NCI-H2107 treated with DMSO at 0.1 percent for 48 hours (cell line): ENCODE measurements at regions not wholly inside any gene's neighbourhood (a gene's known extent, or its start where the extent isn't known, plus 50 kb on each side); places are given as distances from the start of the nearest gene placed in this dataset.
"Not testable (repeated sequence)": the region's sequence is repeated elsewhere in the genome, so short reads cannot be mapped to it uniquely, and the experiment has no call there.

Experiments
- DNase-seq: peaks from one replicate; lab custom pipeline; 2025; ENCODE audit not compliant: unreplicated experiment; lab: John Stamatoyannopoulos, UW

DNA sequence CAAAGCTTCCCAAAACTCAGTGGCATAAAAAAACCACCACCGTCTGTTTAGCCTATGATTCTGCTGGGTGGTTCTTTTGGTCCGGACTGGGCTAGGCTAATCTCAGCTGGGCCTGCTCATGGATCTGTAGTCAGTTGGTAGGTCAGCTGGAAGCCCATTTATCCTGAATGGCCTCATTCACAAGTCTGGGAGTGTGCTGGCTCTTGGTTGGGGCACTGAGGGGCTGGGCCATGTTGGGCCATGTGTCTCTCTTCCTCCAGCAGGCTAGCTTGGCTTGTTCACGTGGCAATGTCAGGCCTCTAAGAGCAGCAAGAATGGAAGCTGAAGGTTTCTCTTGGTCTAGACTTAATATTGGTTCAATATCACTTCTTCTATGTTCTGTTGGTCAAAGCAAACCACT lies 95.7 kb upstream of the HS6ST1 start:
- DNase-seq: no peak

DNA sequence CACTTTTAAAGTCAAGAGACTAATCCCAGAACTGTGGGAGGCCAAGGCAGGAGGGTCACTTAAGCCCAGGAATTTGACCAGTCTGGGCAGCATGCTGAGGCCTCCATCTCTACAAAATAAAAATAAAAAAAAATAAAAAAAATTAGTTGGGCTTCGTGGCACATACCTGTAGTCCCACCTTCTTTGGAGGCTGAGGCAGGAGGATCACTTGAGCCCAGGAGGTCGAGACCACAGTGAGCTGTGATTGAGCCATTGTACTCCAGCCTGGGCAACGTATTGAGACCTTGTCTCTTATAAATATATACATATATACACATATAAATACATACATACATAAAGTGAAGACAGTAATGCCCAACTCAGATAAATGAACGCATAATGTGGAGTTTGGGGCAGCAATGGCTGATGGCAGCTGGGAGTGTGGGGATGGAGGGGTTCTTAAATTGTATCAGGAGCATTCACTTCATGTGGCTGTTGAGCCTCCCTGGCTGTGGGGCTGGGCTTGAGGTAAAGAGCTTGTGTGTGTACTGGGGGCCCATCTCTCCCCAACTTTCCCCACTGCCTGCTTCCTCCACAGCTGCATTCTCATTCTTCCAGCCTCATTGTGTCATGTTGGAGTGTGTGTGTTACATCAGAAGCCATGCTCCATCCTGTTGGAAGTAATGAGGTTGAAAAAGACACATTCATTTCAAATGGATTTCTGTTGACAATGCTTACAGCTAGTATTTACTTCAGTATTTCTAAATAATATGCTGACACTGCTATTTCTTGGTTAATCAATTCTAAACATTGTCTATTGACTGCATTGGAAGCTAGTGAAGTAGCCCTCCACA lies 96.5 kb upstream of the HS6ST1 start:
- DNase-seq: no peak

GRCh38 chr2:128415779-128416061 lies 97.1 kb upstream of the HS6ST1 start:
- DNase-seq: no peak

- DNase-seq: no peak
Measured at GRCh38 chr2:128416109-128416785, 97.6 kb upstream of the HS6ST1 start.

DNA sequence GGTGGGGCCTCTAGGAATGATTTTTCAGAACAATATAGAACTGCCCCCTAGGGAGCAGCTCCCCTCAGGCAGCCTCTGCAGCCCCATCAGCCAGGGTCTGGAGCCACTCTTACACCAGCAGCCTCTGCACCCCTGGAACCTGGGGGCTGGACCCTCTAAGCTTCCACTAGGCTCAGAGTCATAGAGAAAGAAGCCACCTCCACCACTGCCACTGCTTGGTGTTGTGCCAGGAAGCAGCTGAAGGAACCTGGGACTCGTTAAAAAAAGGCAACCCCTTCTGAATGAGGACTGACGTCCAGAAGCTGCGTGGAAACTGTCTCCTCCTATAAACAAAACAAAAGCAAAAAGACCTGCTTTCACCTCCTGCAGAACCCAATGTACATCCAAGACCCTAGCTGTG lies 98.1 kb upstream of the HS6ST1 start:
- no peak for DNase-seq

DNA sequence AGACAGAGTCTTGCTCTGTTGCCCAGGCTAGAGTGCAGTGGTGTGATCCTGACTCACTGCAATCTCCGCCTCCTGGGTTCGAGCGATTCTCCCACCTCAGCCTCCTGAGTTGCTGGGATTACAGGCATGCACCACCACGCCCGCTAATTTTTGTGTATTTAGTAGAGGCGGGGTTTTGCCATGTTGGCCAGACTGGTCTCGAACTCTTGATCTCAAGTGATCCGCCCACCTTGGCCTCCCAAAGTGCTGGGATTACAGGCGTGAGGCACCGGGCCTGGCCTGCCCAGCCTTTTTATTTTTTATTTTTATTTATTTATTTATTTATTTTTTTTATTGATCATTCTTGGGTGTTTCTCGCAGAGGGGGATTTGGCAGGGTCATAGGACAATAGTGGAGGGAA lies 98.6 kb upstream of the HS6ST1 start:
- not testable (repeated sequence) for DNase-seq

- no peak for DNase-seq
Measured at GRCh38 chr2:128420131-128420530, 101.5 kb upstream of the HS6ST1 start.

DNA sequence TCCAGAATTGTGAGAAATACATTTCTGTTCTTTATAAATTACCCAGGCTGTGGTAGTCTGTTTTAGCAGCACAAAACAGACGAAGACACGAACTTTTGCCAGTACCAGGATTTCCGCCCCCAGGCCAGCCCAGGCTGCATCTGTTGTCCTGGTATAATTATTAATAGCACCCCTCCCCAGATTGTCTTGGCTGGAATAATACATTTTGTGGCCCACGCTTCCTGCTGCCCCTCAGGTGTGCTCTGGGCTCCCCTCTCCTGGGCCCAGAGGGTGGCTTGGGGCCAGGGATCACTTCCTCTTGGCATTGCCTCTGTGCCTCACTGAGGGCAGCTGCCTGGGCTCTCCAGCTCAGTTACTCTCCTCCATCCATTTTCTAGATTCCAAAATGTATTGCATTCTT lies 102.1 kb upstream of the HS6ST1 start:
- DNase-seq: no peak

- DNase-seq: no peak
Measured at GRCh38 chr2:128421286-128421685, 102.6 kb upstream of the HS6ST1 start.

DNA sequence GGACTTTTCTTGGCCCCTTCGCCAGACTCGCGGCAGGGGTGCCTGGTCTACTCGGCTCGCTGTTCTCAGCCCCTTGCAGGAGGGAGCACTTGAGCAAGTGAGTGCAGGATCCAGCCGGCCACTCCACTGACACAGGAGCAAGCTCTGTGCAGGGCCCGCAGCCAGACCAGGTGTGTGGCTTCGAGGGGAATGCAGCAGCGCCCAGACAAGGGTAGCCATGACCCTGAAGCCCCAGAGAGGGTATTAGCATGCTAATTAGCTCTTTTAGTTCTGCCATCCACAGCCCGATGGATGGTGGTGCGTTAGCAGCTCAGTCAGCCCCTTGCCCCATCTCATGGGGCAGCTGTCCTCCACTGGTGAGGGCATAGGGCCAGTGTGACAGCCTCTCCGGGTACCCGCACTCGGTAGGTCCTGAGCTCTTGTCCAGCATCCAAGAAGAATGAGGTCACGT lies 103.2 kb upstream of the HS6ST1 start:
- no peak for DNase-seq

DNA sequence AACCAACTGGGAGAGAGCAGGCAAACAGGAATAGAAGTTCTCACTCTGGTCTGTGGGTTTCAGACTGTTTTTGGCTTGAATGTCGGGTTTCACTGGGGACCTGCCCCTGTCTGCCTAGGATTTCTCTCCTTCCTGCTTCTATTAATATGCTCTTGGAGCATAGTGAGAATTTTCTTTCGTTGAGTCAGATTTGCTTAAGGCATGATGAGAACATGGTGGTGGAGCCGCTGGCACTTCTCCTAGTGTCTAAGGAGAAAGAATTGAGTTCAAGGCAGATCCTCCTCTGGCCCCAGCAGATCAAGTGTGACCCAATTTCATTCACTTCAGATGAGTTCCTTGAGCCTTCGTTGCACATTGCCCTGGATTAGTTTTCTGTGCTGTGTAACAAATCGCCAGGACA lies 103.9 kb upstream of the HS6ST1 start:
- no peak for DNase-seq

GRCh38 chr2:128423788-128424165 lies 105.1 kb upstream of the HS6ST1 start:
- no peak for DNase-seq

DNA sequence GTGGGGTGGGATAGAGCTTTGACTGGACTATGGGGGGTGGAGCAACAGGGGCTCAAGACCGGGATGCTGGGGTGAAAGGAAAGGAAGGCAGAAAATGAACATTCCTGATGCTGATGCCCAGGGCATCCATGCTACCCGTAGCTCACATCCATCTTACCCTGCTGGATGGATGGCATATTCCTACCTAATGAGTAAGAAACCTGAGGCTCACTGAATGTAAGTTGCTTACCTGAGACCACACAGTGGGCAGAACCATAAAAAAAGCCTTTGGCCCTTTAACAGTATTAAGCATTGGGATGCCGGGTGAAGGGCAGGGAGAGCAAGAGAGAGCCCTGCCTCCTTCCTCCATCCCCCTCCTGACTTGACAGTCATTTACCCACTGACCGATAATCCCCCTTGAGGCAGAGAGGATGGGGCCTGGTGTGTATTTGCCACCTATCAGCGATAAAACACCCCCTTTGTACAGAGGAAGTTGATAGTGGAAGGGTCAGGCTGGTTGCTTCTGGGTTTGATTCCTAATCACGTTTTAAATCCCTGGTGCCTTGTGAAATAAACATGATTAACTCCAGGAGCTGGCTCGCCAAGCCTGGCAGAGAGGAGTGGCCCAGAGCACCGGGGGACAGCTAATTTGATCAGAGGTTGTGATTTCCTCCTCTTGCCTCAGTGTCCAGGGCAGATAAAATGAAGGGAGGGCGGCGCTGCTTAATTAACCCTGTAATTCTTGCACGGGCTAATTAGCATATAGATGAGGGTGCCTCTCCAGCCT lies 105.9 kb upstream of the HS6ST1 start:
- no peak for DNase-seq

GRCh38 chr2:128425216-128425615 lies 106.5 kb upstream of the HS6ST1 start:
- DNase-seq: no peak

DNA sequence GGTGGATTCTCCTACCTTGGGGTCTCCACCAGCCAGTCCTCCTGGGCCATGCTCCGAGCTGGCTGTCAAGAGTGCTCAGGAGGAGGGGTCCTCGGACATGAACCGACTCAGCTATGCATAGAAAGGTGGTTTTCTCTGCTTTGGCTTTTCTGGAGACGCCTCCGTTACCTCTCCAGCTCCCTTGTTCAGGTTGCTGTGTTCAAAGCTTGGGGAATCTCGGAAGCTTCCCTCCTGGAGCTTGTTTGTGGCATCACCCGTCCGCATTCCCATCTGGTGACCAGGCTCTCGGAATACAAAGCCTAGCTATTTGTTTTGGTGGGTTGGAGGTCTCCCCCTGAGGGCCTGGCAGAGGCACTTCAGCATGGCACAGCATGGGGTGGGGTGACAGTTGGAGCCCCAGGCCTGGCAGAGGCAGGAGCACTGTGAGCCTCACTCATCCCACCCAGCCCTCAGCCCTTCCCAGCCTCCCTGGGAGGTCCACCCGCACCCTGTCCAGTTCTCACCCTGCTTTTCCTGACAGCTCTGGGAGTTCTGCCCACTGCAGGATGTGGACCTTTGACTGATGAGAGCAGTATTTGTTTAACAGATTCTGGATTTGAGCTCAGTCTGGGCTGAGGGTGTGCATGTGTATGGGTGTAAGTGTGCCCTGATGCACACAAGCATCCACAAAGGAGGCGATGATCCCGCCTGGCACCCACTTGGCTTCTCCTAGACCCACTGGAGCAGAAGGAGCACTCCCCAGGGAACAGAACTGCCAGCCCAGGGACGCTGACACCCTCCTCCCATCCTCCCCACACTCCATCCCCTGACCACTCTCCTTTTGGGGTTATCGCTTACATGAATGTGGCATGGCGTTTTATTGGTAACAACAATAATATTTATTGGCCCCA lies 107.3 kb upstream of the HS6ST1 start:
- DNase-seq: no peak

GRCh38 chr2:128427413-128427755 lies 108.7 kb upstream of the HS6ST1 start:
- no peak for DNase-seq

DNA sequence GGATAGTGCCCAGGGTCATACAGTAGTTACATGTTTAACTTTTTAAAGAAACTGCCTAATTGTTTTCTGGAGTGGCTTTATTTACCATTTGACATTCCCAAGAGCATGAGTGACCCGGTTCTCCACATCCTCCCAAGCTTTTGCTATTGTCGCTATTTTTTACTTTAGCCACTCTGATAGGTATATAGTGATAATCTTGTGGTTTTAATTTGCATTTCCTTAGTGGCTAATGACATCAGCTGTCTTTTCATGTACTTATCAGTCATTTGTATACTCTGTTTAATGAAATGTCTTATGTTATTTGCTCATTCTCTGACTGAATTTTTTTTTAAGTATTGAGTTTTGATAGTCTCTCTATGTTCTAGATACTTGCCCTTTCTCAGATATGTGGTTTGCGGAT lies 109.7 kb upstream of the HS6ST1 start:
- no peak for DNase-seq

- DNase-seq: no peak
Measured at GRCh38 chr2:128432423-128432822, 113.8 kb upstream of the HS6ST1 start.

DNA sequence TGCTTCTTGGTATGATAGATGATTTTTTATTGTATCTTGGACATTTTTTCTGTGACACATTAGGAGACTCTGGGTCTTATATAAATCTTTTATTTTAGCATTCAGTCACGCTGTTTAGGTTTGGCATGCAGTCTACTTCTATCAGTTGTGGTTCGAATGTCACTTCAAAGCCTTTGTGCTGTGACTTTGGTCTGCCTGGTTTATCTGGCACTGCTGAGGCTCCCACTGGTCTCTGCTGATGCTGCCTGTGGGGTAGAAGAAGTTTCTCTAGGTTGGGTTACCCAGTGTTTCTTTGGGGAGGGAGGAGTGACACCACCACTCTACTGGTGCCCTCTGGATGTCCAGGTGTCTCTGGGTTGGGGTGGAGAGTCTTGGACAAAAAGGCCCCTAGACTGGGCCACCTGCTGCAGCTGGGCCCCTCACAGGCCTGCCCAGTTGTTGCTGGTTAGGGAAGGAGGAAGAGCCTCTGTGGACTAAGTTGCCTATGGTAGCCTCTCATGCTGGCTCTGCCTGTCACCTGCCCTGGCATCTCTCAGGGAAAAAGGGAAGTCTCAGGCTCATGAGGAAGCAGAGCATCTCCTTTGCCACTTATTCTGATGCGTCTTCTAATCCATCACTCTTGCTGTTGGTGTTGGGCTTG lies 115.4 kb upstream of the HS6ST1 start:
- DNase-seq: no peak

DNA sequence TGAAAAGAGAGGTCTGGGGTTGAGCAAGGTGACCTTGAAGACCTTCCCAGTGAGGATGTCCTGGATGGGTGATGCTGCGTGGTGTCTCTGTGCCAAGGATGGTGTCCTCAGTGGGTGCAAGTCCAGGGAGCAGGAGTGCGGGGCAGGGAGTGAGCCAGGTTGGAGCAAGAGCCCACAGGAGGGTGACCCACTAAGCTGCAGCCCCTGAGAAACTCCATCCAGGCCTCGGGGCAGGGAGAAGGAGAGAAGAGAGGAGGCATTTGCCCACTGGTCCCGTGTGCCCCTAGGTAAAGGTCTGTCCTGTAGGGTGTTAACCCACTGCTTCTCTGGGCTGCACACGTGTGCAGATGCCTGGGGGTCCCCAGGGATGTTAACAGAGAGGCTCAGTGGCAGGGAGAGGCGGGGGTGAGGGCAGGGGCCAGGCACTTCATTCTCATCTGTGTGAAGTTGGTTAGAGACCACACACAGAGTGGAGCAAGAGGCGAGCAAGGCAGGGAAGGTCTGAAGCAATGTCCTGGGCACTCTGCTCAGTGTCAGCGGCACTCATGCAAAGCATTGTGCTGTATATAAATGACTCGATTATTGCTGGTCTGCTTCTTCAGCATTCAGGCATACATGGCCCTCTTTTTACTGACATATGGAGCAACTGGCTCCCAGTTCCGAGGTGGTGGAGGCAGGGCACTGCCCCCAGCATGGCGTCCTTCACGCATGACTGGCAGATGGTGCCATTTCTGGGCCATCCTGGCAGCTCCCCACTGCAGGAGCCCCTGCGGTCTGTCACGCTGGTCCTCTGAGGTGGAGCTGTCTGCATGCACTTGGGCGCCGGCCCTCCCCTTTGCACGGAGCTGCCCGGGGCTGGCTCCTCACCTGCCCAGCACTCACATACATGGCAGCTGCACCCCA lies 117.2 kb upstream of the HS6ST1 start:
- DNase-seq: no peak
